Left lobe of liver (tissue), 2 donors: ENCODE measurements at regions not wholly inside any gene's neighbourhood (a gene's known extent, or its start where the extent isn't known, plus 50 kb on each side); places are given as distances from the start of the nearest gene placed in this dataset.
A peak's percentile ranks its signal among the peaks of the same experiment; 100 is the strongest.

ENCODE experiments used
- ATAC-seq: fragments of 200-7000 bp; cut with Tn5 transposase; one replicate; pipeline ENCODE4 v1.9.1; 2020; ENCODE audit warnings: mild to moderate bottlenecking, moderate library complexity
- DNase-seq: peaks from one replicate; pipeline ENCODE4 v3.0.0-alpha.2; 2020; ENCODE audit warnings: low spot score
- donor health status: DM: no; HTN: no; CAD: no; lungs with moderate emphysema.
- donor health status: DM: no; HTN: yes; CAD: no.

DNA sequence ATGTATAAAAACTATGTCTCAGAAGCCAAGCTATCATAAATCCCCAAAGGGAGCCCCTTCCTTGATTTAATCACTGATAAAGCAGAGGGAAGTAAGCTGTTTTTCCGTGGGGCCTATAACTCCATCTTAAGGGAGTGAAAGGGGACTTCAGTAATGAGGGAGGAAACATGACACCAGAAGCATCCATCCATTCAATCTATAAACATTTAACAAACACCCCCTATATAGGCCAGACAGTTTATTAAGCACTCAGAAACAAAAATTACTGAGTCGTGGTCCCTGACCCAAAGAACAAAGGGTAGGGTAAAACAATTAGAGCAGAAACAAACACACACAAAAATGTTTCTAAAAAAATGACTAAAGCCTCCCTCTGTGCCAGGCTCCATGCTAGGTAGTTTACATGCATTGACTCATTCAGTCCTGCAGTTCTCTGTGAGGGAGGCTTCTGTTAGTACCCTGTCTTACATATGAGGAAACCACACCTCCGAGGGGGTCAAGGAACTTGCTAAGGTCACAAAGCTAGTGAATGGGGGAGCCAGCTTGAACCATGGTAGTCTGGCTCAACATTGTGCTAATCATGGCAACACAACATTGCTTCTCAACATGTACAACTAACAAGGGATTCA lies 472.1 kb downstream of the CDH2 start:
- DNase-seq, result no peak
- ATAC-seq, result no peak

DNA sequence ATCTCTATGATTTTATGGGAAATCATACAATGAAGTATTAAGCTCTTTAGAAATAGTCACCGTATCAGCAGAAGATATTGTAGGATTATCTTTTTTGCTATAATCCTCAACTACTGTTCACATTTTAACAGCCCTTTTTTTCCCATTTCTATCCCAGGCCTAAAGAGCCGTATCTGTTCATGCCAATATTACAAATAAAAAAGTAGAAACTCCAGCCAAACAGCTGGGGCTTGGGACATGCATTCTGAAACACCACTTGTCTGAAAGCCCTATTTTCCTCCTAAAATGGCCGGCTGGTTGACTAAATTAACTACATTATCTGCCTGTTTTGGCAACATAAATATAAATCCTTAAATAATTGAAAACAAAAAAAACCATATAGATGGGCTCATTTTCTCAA lies 477.8 kb downstream of the CDH2 start:
- DNase-seq, result no peak
- no peak for ATAC-seq

DNA sequence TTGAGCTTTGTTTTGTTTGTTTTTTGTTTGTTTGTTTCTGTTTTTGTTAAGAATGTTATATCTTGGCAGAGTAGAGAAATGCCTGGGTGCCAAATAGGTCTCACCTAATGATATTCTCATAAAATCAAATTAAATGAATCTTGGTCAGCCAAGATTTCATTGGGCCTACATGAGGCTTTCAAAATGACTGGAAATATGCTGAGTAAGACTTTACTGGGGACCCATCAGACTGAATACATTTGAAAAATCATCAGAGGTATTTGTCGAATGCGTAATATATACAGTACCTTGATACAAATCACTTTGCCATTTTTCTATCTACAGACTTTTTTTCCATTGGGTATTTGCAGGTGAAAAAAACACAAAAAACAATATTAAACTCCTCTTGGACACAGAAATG lies 480.8 kb downstream of the CDH2 start:
- no peak for ATAC-seq

DNA sequence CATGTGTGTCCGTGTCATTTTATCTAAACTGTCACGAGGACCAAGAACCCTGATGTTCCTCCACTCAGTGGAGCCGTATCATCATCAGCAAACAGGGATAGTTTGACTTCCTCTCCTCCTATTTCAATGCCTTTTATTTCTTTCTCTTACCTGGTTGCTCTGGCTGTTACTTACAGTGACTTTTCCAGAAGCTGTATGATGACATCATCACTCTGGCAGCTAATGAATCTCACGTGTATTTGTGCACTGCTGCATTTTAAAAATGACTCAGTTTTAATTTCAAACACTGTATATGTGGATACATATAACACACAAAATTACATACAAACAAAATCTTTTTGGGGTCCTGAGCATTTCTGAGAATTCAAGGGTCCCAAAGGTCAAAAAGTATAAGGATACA lies 481.4 kb downstream of the CDH2 start:
- ATAC-seq (no peak), DNase-seq (no peak)

More for the DNA sequence above, 480.8 kb downstream of the CDH2 start:
- no peak for DNase-seq

DNA sequence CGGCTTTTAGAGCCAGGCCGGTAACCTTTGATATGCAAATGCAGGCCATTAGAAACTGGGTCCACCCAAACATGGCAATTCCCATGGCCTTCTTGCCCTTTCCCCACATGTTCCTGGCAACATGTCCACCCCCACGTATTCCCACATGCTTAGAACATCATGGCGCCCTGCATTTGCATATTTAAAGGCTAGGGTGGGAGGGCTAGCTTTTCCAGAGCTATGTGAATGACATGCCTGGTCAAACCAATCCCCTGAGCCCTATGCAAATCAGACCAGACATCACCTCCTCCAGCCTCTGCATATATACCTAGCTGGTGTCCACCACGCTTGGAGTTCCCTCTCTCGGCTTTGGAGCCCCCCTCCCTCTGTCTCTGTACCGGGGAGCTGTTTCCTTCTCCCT lies 481.9 kb downstream of the CDH2 start:
- ATAC-seq, result no peak

DNA sequence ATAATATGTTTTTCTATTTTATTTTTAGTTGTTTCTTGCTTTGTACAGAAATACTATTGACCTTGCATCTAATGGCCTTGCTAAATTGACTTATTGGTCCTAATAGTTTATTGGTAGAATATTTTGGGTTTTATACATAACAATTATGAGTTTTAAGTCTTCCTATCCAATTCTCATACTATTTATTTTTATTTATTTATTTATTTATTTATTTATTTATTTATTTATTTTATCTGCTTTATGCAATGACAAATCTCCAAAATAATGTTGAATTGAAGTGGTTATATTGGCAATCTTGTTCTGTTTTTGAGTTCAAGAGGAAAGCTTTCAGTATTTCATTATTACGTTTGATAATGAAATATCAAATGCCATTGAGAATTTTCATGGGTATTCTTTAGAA lies 488.3 kb downstream of the CDH2 start:
- DNase-seq (no peak), ATAC-seq (no peak)

More for the DNA sequence above, 481.9 kb downstream of the CDH2 start:
- no peak for DNase-seq

DNA sequence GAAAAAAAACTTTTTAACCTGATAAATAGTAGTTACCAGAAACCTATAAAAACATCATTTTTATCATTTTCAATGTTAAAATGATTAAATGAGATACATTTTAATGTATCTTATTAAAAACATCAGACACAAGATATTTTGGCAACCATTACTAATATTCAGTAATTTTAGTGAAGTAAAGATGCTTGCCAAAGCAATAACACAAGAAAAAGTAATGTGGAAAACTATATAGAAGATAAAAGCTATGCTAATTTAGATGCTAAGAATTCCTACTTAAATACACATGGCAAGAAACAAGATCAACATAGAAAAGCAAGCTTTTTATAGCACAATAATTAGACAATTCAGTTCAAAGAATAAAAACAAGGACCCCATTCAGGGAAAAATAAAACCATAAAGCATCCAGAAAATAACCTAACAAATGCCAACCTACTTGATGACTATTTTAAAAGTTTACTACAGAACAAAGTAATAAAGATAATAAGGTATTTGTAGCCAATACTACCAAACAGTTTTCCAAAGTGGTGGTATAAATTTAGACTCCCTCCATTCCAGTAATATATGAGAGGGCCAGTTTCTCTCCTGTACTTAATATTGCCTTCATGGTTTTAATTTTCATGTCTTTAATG lies 489.5 kb downstream of the CDH2 start:
- no peak for ATAC-seq
- no peak for DNase-seq

DNA sequence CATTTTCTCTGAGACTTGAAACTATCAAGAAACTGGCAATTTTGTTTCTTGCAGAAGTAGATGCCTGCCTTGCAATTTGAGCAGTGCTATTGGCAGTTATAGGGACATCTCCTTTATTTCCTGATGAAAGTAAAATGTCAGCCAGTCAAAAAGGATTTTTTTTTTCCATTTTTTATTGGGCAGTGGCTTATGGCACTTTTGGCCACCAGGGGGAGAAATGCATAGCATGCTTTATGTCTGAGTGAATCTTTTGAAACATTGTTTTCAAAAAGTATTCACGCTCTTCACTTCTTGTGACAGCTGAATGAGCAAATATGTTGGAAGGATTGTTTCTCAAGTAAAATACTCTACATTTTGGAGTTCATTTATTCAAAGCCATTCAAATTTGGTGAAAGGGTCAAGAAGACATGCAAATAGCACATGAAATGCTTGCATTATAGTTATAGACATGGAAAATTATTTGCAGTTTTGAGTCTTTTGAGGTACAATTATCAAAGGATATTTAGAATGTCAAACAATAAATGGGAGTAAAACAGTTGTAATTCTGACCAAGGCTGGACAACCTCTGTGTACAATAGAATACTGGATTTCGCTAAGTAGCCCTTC lies 491.0 kb downstream of the CDH2 start:
- ATAC-seq, result peak; percentile 37
- DNase-seq, result no peak

DNA sequence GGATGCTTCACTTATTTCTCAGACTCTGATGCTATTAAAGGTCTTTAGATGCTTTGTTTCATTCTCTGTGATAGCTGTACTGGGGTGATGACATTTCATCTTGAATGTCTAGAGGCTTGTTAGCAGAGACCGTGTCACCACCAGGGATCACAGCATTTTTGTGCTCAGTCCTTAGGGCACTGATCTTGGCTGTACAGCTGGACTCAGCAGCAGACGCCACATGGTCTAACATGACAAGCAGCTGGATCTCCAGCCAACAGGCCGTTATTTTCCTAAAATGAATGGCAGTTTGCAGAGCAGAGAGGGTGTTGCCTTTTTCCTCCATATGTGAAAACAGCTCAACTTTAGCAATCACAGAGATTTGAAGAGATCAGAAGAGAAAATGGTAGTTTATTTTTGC lies 491.8 kb downstream of the CDH2 start:
- DNase-seq (no peak), ATAC-seq (no peak)

DNA sequence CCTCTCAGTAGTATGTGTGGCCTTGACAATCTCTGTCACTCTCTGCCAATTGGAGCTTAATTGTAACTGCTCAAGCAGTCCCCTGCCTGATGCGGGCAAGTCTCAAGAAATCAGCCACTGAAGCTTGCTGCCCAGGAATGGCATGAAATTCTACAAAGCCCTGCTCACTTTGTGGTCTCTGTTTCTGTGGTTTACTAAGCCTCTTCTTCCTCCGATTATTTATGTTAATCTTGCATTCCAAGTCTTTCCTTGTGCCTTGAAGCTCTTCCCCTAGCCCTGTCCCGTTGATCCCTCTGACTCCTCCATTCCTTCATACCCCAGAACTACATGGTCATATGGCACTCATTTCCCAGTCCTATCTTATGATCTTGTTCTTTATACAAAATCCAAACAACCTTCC lies 489.3 kb upstream of the CHST9 start:
- DNase-seq (no peak), ATAC-seq (no peak)

DNA sequence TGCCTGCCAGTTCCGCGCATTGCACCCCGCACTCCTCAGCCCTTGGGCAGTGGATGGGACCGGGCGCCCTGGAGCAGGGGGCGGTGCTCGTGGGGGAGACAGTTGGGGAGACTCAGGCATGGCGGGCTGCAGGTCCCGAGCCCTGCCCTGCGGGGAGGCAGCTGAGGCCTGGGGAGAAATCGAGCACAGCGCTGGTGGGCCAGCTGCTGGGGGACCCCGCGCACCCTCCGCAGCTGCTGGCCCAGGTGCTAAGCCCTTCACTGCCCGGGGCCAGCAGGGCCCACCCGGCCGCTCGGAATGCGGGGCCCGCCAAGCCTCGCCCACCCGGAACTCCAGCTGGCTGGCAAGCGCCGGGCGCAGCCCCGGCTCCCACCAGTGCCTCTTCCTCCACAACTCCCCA lies 488.8 kb upstream of the CHST9 start:
- no peak for ATAC-seq
- no peak for DNase-seq

DNA sequence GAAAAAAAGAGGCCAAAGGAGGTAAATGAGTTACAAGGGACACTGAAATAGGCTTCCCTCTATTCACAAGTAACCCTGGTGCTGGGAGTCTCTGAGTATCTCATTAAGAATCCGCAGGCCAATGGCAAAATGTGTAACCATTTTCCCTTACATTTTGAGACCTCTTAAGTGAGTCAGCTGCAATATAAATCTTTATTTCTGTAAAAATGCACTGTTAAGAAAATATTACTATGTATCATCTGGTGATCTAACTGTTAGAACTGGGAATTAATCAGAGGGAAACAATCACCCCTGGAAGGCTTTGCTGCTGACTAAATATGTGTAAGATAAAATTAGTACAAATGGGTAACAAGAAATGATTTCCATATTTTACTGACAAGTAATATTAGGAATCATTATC lies 483.1 kb upstream of the CHST9 start:
- DNase-seq, result no peak
- no peak for ATAC-seq

DNA sequence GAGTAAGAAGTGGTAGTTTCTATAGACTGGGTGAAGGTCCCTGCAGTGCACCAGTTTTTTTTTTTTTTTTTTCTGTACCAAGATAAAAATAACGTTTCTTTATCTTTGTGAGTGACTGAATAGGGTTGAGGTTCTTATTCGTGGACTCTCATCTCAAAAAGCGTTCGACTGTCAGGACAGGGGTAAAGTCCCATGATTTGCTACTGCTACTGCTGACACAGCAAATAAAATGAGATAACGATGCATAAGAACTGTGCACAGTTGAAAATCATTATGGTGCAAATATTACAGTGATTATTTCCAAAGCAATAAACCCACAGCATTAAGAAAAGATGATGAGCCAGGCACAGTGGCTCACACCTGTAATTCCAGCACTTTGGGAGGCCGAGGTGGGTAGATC lies 482.0 kb upstream of the CHST9 start:
- peak; percentile 90 for ATAC-seq
- no peak for DNase-seq

DNA sequence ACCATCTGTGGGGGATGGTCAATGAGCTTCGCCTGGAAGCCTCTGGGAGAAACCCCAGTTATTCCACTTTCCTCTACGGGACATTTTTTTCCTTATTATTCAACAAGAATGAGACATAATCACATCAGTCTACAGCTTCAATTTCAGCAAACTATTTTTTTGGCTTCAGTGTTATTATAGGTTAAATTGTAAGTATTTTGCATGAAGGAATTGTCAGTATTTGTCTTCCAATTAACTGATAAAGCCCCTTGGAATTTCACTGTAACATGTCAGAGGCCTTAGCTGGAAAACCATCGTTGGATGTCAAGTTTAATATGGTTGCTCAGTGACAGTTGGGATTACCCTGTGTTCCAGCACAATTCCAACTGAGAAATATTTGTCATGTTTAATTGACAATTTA lies 480.9 kb upstream of the CHST9 start:
- DNase-seq (no peak), ATAC-seq (no peak)

DNA sequence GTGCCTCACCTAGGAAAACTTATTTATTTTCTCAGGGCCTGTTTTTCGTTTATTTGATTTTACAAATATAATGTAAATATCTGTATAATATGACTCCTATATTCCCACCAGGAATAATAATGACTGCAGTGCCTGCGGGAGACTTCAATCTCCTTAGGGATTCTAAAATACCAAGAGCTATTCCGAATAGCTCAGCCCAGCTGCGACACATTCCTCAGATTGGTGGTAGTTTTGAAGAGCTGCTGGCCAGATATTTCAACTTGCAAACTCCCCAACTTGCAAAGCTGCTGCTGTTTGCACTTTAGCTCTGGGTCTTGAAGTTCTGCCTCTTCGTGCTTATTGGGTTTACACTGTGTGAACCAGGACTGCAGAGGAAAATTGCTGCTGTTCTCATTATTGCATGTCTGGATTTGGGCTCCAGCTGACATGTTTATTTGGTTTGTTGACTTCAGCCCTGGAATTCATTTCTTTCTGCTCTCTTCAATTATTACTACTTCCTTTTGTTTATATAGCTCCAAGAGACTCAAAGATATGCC lies 480.2 kb upstream of the CHST9 start:
- DNase-seq (no peak), ATAC-seq (no peak)

DNA sequence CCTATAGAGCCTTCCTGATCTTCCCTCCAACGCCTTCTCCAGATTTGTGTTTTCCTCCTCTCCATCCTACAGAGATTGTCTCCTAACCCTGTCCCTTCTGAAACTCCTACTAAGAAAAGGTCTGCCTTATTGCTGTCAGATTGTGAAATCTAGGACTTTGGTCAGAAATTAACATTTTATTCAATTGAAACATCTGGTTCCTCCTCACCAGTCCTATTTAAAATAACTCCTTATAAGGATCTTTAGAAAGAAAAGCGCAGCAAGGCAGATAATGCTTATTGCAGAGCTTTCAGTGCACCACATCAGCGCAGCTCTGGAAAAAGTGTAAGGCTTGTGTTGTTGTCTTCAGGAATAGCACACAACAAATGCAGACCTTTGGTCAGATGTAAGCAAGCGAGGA lies 477.8 kb upstream of the CHST9 start:
- ATAC-seq (no peak), DNase-seq (no peak)

DNA sequence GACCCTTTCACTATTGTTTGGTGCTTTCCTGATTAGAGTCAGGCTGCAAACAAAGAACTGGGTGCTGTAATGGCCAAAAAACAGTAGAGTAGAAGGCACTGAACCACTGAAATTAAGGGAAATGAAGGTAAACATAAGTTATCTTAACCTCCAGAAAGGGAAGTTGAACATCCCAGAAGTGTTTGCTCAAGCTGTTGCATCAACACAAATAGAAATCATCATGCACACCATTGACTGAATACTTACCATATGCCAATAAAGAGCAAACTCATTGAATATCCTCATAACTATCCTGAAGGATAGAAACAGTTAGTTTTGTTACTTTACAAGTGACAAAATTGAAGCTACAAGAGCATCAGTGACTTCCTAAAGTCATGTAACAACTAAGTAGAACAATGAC lies 477.4 kb upstream of the CHST9 start:
- DNase-seq (no peak), ATAC-seq (peak; percentile 42)

DNA sequence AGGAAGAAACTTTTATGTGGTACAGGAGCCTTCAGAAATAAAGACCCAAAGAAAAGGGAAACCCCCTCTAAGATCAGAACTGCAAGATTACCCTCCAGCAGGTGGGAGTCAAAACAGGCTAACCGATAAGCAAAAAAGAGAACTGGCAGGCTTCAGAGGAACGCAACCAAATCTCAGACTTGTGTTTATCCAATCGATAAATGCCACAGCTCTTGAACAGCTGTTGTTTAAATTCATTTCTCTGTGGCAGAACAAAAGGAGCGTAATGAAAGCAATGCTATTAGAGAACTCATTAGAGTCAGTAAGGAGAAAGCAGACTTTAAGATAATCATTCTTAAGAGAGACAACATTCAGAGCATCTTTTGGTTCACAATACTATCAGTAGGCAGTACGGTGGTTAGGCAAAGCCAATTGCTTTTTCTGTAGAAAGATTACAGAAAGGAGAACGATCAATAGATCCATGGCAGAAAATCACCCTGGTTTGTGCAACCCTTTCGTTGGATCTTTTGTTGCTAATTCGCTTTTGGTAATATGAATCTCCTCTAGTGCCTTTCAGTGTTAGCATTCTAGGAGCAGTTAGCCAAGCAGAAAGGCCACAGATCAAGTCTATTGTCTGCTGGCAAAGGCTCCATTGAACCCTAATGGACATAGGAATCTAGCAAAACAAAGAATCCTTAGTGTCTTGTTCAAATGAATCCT lies 476.4 kb upstream of the CHST9 start:
- DNase-seq (peak; percentile 54), ATAC-seq (peak; percentile 81)

DNA sequence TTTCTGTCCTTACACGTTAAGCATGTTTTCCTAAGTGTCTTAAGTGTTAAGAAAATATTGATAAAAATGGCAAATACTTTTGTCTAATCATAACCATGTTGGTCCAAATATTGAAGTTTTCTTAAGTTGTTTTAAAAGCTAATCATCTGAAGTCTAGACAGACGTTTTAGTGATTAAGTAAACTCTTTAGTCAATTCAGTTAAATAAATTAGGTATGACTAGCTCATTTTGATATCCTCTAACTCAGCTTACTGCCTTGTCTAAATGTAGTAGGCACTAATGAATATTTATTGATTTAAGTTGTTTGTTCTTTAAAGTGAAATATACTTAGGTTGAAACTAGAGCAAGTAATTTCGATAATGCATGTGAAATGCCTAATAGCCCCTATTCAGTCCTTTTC lies 471.8 kb upstream of the CHST9 start:
- DNase-seq (no peak), ATAC-seq (no peak)

DNA sequence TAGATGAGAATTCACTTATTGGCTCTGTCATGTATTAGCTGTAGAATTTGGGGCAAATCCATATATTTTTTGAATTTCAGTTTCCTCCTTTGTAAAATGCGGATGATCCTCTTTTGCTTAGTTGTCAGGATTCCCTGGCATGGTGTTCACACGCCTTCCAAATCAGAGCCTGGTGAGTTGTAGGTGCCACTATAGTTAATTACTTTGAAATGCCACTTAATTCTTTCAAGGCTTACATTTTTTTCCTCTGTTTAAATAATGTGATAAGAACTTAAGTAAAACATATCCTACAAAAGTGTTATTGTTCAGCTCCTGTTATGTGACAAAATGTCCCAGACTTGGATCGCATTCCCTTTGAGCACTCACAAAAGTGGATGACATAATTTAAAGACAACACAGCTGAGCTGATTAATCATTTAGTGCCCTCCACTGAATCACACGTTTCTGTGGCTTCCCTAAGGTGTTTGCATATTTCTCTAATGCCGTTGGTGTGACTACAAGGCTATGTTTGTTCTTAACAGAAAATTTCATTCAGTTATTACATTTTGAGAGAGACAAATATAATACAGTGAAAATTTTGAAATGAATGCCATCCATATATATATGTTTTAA lies 471.2 kb upstream of the CHST9 start:
- no peak for DNase-seq
- ATAC-seq, result no peak

DNA sequence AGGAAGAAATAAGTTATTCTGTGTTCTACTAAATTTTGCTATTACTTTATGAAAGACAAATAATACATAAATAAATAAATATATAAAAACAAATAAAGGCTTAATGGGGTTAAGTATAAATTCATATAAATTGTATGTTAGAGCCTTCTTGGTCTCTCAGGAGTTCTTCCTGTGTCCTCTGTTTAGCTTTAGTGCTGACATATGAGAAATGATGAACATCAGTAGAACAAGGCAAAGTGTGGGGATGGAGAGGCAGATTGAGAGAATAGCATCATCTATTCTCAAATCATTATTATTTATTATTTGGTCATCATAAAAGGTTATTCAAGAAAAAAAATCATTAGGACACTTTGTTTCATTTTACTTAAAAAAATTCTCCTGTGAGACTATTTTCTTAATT lies 468.1 kb upstream of the CHST9 start:
- ATAC-seq (no peak), DNase-seq (no peak)
